HCT116 (cell line): ENCODE measurements at regions not wholly inside any gene's neighbourhood (a gene's known extent, or its start where the extent isn't known, plus 50 kb on each side); places are given as distances from the start of the nearest gene placed in this dataset.

ENCODE experiments used
- ATAC-seq: fragments of 200-7000 bp; cut with Tn5 transposase; 2 replicates; pipeline ENCODE4 v1.9.1; 2020; ENCODE audit warnings: mild to moderate bottlenecking, moderate library complexity
- BruUV-seq: library from RNA; stranded (reverse); fragments of 400-500 nt; replicated peaks from 2 replicates; lab custom pipeline; 2021; lab: Mats Ljungman, UMichigan
- CTCF ChIA-PET: fragments of 300-600 bp; sonication (Branson Sonifier 250); formaldehyde crosslinking; loops from one replicate; lab custom pipeline; 2021; ENCODE audit warnings: antibody characterized with exemption; lab: Charles Lee
- POLR2A ChIA-PET: fragments of 300-600, 350-600 bp; sonication (Branson Sonifier 250); formaldehyde crosslinking; loops from one replicate; lab custom pipeline; 2021; ENCODE audit warnings: antibody characterized with exemption; lab: Charles Lee
- RAD21 ChIA-PET, 2 experiments: fragments of 300-600 bp; sonication (Branson Sonifier 250); formaldehyde crosslinking; loops; one replicate each; lab custom pipeline; 2023; ENCODE audit warnings: low total read pairs in 2 of 2; ENCODE audit not compliant: uncharacterized antibody in 2 of 2, unreplicated experiment in 2 of 2, low non-redundant PET in 1 of 2; lab: Charles Lee
- DNase-seq: peaks from one replicate; pipeline ENCODE4 v3.0.0-alpha.2; 2010; ENCODE audit warnings: low read depth, low spot score
- H2AFZ ChIP-seq: fragments of 200-600 bp; shearing (Covaris generic), sonication (generic); 2 replicates; pipeline ENCODE4 v1.6.1; 2017; ENCODE audit warnings: low read depth, mixed run types, mixed read lengths, antibody characterized with exemption, low read length; ENCODE audit not compliant: poor library complexity, severe bottlenecking
- H3K27ac ChIP-seq: 2 replicates; pipeline ENCODE4 v1.5.1; 2012; ENCODE audit warnings: low read depth, low read length
- H3K27me3 ChIP-seq: fragments of 200-600 bp; sonication (generic); 2 replicates; pipeline ENCODE4 v1.6.1; 2016; ENCODE audit warnings: mixed run types, low read length, mixed read lengths; ENCODE audit not compliant: insufficient read depth
- H3K36me3 ChIP-seq, 2 experiments: fragments of 200-500 bp in 1 of 2; fragments of 200-600 bp in 1 of 2; sonication (Bioruptor generic) in 1 of 2; sonication (generic) in 1 of 2; 2 replicates each; pipeline versions ENCODE4 v1.5.1 to v1.6.1; 2014 to 2016; ENCODE audit warnings: low read length in 2 of 2, inconsistent platforms in 1 of 2, mixed read lengths in 1 of 2, mixed run types in 1 of 2; ENCODE audit not compliant: insufficient read depth in 2 of 2, control insufficient read depth in 1 of 2
- H3K4me1 ChIP-seq, 2 experiments: fragments of 200-600 bp in 1 of 2; sonication (generic) in 1 of 2; 2 replicates each; pipeline versions ENCODE4 v1.5.1 to v1.6.1; 2012 to 2017; ENCODE audit warnings: low read length in 2 of 2, inconsistent platforms in 1 of 2, mild to moderate bottlenecking in 1 of 2, mixed read lengths in 1 of 2, mixed run types in 1 of 2, moderate library complexity in 1 of 2; ENCODE audit not compliant: insufficient read depth in 2 of 2, control insufficient read depth in 1 of 2
- H3K4me2 ChIP-seq: fragments of 200-600 bp; sonication (generic); 2 replicates; pipeline ENCODE4 v1.6.1; 2017; ENCODE audit warnings: mixed run types, low read length, mixed read lengths
- H3K4me3 ChIP-seq, 2 experiments: fragments of 200-600 bp in 1 of 2; sonication (generic) in 1 of 2; replicated peaks in 1 of 2; 2 replicates each; pipeline ENCODE4 v1.5.1; 2011 to 2016; ENCODE audit warnings: low read length in 2 of 2, control low read depth in 1 of 2, low read depth in 1 of 2, mild to moderate bottlenecking in 1 of 2, mixed read lengths in 1 of 2, mixed run types in 1 of 2
- H3K79me2 ChIP-seq: fragments of 200-600 bp; sonication (generic); 2 replicates; pipeline ENCODE4 v1.6.1; 2017; ENCODE audit warnings: mild to moderate bottlenecking, mixed run types, low read length, moderate library complexity, mixed read lengths; ENCODE audit not compliant: insufficient read depth
- H3K9ac ChIP-seq: fragments of 200-600 bp; sonication (generic); 2 replicates; pipeline ENCODE4 v1.6.1; 2016; ENCODE audit warnings: low read length, mixed read lengths
- H3K9me2 ChIP-seq: fragments of 200-600 bp; sonication (generic), shearing (Covaris generic); 2 replicates; pipeline ENCODE4 v1.6.1; 2017; ENCODE audit warnings: mixed run types, mild to moderate bottlenecking, moderate library complexity; ENCODE audit not compliant: insufficient read depth
- H3K9me3 ChIP-seq, 2 experiments: fragments of 200-500 bp in 1 of 2; fragments of 200-600 bp in 1 of 2; sonication (Bioruptor generic) in 1 of 2; sonication (generic) in 1 of 2; 2 replicates each; pipeline ENCODE4 v1.6.1; 2014 to 2017; ENCODE audit warnings: low read length in 2 of 2, mixed read lengths in 2 of 2, inconsistent platforms in 1 of 2, low read depth in 1 of 2, mild to moderate bottlenecking in 1 of 2, mixed run types in 1 of 2, moderate library complexity in 1 of 2; ENCODE audit not compliant: control insufficient read depth in 1 of 2, insufficient read depth in 1 of 2
- H4K20me1 ChIP-seq: fragments of 200-600 bp; sonication (generic), shearing (Covaris generic); 2 replicates; pipeline ENCODE4 v1.6.1; 2017; ENCODE audit warnings: mixed run types, mild to moderate bottlenecking, moderate library complexity; ENCODE audit not compliant: insufficient read depth
- ATF3 ChIP-seq: IDR thresholded peaks from 2 replicates; pipeline ENCODE4 v1.6.1; 2012
- CEBPB ChIP-seq: IDR thresholded peaks from 2 replicates; pipeline ENCODE4 v1.6.1; 2012; ENCODE audit warnings: low read depth
- ELF1 ChIP-seq: IDR thresholded peaks from 2 replicates; pipeline ENCODE4 v1.6.1; 2012; ENCODE audit warnings: low read depth, borderline replicate concordance
- EZH2phosphoT487 ChIP-seq: fragments of 200-600 bp; IDR thresholded peaks from 2 replicates; pipeline ENCODE4 v1.6.1; 2018; ENCODE audit warnings: antibody characterized with exemption, borderline replicate concordance
- FOSL1 ChIP-seq: IDR thresholded peaks from 2 replicates; pipeline ENCODE4 v1.6.1; 2012; ENCODE audit warnings: low read depth
- JUND ChIP-seq: IDR thresholded peaks from 2 replicates; pipeline ENCODE4 v1.6.1; 2012
- YY1 ChIP-seq: IDR thresholded peaks from 2 replicates; pipeline ENCODE4 v1.6.1; 2011; ENCODE audit warnings: low read length, low read depth, moderate library complexity, mild to moderate bottlenecking; ENCODE audit not compliant: insufficient replicate concordance; ENCODE audit errors: extremely low read depth
- ZFX ChIP-seq: fragments of 450-650 bp; IDR thresholded peaks from 2 replicates; pipeline ENCODE4 v1.6.1; 2017
- intact Hi-C: fragments of 100-400 bp; cut with micrococcal nuclease; formaldehyde crosslinking; loops from 2 replicates; pipeline ENCODE4 v1.10.0; 2022
- TF ChIP-seq, protein P1 (sequence below), 3 experiments: fragments of 200-600 bp in 1 of 3; sonication (generic) in 1 of 3; IDR thresholded peaks in 2 of 3; conservative IDR thresholded peaks in 1 of 3; 2 replicates each; pipeline ENCODE4 v1.5.1; 2012 to 2017; ENCODE audit warnings: low read depth in 2 of 3, low read length in 2 of 3, antibody characterized with exemption in 1 of 3, borderline replicate concordance in 1 of 3, control low read depth in 1 of 3, mild to moderate bottlenecking in 1 of 3, mixed read lengths in 1 of 3, mixed run types in 1 of 3, moderate library complexity in 1 of 3; ENCODE audit not compliant: insufficient read depth in 1 of 3
- TF ChIP-seq, protein P2 (sequence below): IDR thresholded peaks from 2 replicates; pipeline ENCODE4 v1.6.1; 2012
- TF ChIP-seq, protein P3 (sequence below): IDR thresholded peaks from 2 replicates; pipeline ENCODE4 v1.6.1; 2011; ENCODE audit warnings: mild to moderate bottlenecking, low read length, moderate library complexity; ENCODE audit not compliant: insufficient replicate concordance; ENCODE audit errors: extremely low read depth

- TF ChIP-seq, protein P1, sequence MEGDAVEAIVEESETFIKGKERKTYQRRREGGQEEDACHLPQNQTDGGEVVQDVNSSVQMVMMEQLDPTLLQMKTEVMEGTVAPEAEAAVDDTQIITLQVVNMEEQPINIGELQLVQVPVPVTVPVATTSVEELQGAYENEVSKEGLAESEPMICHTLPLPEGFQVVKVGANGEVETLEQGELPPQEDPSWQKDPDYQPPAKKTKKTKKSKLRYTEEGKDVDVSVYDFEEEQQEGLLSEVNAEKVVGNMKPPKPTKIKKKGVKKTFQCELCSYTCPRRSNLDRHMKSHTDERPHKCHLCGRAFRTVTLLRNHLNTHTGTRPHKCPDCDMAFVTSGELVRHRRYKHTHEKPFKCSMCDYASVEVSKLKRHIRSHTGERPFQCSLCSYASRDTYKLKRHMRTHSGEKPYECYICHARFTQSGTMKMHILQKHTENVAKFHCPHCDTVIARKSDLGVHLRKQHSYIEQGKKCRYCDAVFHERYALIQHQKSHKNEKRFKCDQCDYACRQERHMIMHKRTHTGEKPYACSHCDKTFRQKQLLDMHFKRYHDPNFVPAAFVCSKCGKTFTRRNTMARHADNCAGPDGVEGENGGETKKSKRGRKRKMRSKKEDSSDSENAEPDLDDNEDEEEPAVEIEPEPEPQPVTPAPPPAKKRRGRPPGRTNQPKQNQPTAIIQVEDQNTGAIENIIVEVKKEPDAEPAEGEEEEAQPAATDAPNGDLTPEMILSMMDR (IDR thresholded peaks at IDR 0.05 in 2 of 3, conservative IDR thresholded peaks at IDR 0.05 in 1 of 3; ENCODE audit: borderline replicate concordance in 1 of 3, insufficient read depth in 1 of 3, low read depth in 2 of 3, low read length in 2 of 3), result no peak
- TF ChIP-seq ELF1, result no peak
- no peak for TF ChIP-seq ATF3
- no peak for TF ChIP-seq YY1
- no peak for TF ChIP-seq CEBPB
- TF ChIP-seq FOSL1, result no peak
These were observed 332.5 kb upstream of the TBL1XR1 start (continued) for GRCh38 chr3:177529716-177530335.

- Histone ChIP-seq H3K4me2 (no peak overlapping the region), H3K27me3 (no peaks in the 10 kb centered on the region), H3K4me3 (no peak overlapping the region), H3K4me1 (no peaks in the 10 kb centered on the region), H3K9ac (no peak overlapping the region), H3K9me3 (no peaks in the 10 kb centered on the region), H3K36me3 (no peaks in the 10 kb centered on the region), H3K9me2 (no peaks in the 10 kb centered on the region), H3K27ac (no peak overlapping the region), H2AFZ (no peak overlapping the region), H4K20me1 (no peaks in the 10 kb centered on the region), H3K79me2 (no peaks in the 10 kb centered on the region)
- intact Hi-C loops, result no loop called here
- BruUV-seq, result no TSS peak
- ATAC-seq (no peak), DNase-seq (no peak)
- RAD21 ChIA-PET, result no interaction called here
- CTCF ChIA-PET, result no interaction called here
- POLR2A ChIA-PET, result no interaction called here
- TF ChIP-seq EZH2phosphoT487 (no peak), ZFX (no peak), YY1 (no peak), CEBPB (no peak), JUND (no peak), FOSL1 (no peak)
- TF ChIP-seq, protein P2, sequence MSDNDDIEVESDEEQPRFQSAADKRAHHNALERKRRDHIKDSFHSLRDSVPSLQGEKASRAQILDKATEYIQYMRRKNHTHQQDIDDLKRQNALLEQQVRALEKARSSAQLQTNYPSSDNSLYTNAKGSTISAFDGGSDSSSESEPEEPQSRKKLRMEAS, result no peak
- TF ChIP-seq, protein P3, sequence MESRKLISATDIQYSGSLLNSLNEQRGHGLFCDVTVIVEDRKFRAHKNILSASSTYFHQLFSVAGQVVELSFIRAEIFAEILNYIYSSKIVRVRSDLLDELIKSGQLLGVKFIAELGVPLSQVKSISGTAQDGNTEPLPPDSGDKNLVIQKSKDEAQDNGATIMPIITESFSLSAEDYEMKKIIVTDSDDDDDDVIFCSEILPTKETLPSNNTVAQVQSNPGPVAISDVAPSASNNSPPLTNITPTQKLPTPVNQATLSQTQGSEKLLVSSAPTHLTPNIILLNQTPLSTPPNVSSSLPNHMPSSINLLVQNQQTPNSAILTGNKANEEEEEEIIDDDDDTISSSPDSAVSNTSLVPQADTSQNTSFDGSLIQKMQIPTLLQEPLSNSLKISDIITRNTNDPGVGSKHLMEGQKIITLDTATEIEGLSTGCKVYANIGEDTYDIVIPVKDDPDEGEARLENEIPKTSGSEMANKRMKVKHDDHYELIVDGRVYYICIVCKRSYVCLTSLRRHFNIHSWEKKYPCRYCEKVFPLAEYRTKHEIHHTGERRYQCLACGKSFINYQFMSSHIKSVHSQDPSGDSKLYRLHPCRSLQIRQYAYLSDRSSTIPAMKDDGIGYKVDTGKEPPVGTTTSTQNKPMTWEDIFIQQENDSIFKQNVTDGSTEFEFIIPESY, result no peak
These were observed 333.6 kb upstream of the TBL1XR1 start for GRCh38 chr3:177530908-177531307.
